Parathyroid adenoma (tissue), 2 donors: ENCODE measurements at regions not wholly inside any gene's neighbourhood (a gene's known extent, or its start where the extent isn't known, plus 50 kb on each side); places are given as distances from the start of the nearest gene placed in this dataset.
"Not testable (repeated sequence)": the region's sequence is repeated elsewhere in the genome, so short reads cannot be mapped to it uniquely, and the experiment has no call there.

Experiments used
- H2AFZ ChIP-seq: fragments of 300-600 bp; sonication (generic); one replicate; pipeline ENCODE4 v1.7.0; 2017; ENCODE audit warnings: antibody characterized with exemption, mild to moderate bottlenecking
- H3K27ac ChIP-seq: fragments of 300-600 bp; sonication (generic); one replicate; pipeline ENCODE4 v1.7.0; 2017
- H3K27me3 ChIP-seq: fragments of 300-600 bp; sonication (generic); one replicate; pipeline ENCODE4 v1.7.0; 2017; ENCODE audit warnings: low read length; ENCODE audit not compliant: control insufficient read depth, insufficient read depth
- H3K36me3 ChIP-seq: fragments of 300-600 bp; sonication (generic); one replicate; pipeline ENCODE4 v1.7.0; 2017; ENCODE audit warnings: low read length; ENCODE audit not compliant: control insufficient read depth, insufficient read depth
- H3K4me1 ChIP-seq: fragments of 300-600 bp; sonication (generic); one replicate; pipeline ENCODE4 v1.7.0; 2017; ENCODE audit warnings: control low read depth
- H3K4me2 ChIP-seq: fragments of 300-600 bp; sonication (generic); one replicate; pipeline ENCODE4 v1.7.0; 2017; ENCODE audit warnings: low read length
- H3K4me3 ChIP-seq: fragments of 300-600 bp; sonication (generic); one replicate; pipeline ENCODE4 v1.7.0; 2017; ENCODE audit warnings: low read depth, low read length
- H3K79me2 ChIP-seq: fragments of 300-600 bp; sonication (generic); one replicate; pipeline ENCODE4 v1.7.0; 2017; ENCODE audit warnings: control low read depth
- H3K9ac ChIP-seq: fragments of 300-600 bp; sonication (generic); one replicate; pipeline ENCODE4 v1.7.0; 2017; ENCODE audit warnings: mild to moderate bottlenecking
- H3K9me3 ChIP-seq: fragments of 300-600 bp; sonication (generic); one replicate; pipeline ENCODE4 v1.7.0; 2017; ENCODE audit warnings: low read length; ENCODE audit not compliant: control insufficient read depth
- TF ChIP-seq, protein P1 (sequence below): fragments of 300-600 bp; sonication (generic); IDR thresholded peaks from one replicate; pipeline ENCODE4 v1.7.0; 2017; ENCODE audit warnings: antibody characterized with exemption, mild to moderate bottlenecking
- donor health status: primary hyperparathyroidism.

GRCh38 chr6:76940191-76940590, 523.1 kb downstream of the HTR1B start:
- Histone ChIP-seq H3K27ac (no peak overlapping the region), H3K9ac (no peak overlapping the region), H3K4me1 (no peaks in the 10 kb centered on the region), H3K4me2 (no peak overlapping the region), H3K79me2 (no peaks in the 10 kb centered on the region), H3K36me3 (no peaks in the 10 kb centered on the region), H2AFZ (no peak overlapping the region), H3K9me3 (no peaks in the 10 kb centered on the region), H3K27me3 (no peaks in the 10 kb centered on the region), H3K4me3 (no peak overlapping the region)
- TF ChIP-seq, protein P1, sequence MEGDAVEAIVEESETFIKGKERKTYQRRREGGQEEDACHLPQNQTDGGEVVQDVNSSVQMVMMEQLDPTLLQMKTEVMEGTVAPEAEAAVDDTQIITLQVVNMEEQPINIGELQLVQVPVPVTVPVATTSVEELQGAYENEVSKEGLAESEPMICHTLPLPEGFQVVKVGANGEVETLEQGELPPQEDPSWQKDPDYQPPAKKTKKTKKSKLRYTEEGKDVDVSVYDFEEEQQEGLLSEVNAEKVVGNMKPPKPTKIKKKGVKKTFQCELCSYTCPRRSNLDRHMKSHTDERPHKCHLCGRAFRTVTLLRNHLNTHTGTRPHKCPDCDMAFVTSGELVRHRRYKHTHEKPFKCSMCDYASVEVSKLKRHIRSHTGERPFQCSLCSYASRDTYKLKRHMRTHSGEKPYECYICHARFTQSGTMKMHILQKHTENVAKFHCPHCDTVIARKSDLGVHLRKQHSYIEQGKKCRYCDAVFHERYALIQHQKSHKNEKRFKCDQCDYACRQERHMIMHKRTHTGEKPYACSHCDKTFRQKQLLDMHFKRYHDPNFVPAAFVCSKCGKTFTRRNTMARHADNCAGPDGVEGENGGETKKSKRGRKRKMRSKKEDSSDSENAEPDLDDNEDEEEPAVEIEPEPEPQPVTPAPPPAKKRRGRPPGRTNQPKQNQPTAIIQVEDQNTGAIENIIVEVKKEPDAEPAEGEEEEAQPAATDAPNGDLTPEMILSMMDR: no peak

DNA sequence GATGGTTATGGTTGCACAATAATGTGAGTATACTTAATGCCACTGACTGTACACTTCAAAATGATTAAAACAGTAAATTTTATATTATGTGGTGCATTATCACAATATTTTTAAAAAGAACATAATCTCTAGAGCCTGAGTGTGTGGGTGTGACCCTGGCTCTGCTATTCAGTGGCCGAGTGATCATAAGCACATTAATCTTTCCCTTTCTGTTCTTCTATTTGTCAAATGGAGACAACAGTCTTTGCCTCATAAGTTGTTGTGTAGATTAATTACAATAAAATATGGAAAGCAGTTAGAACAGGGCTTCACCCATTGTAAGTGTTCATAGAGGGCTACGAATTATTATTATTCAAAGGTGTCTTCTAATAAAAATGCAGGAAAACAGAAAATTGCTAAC, 548.6 kb downstream of the HTR1B start:
- Histone ChIP-seq H3K4me2 (no peak overlapping the region), H3K4me1 (no peaks in the 10 kb centered on the region), H3K27ac (no peak overlapping the region), H2AFZ (no peak overlapping the region), H3K9ac (no peak overlapping the region), H3K27me3 (no peaks in the 10 kb centered on the region), H3K4me3 (no peak overlapping the region), H3K79me2 (no peaks in the 10 kb centered on the region), H3K9me3 (no peaks in the 10 kb centered on the region), H3K36me3 (no peaks in the 10 kb centered on the region)
- TF ChIP-seq, protein P1: no peak

- not testable (repeated sequence) for H3K36me3 ChIP-seq, H3K4me3 ChIP-seq, H3K9ac ChIP-seq
These were observed 557.8 kb downstream of the HTR1B start for GRCh38 chr6:76905541-76905940.

DNA sequence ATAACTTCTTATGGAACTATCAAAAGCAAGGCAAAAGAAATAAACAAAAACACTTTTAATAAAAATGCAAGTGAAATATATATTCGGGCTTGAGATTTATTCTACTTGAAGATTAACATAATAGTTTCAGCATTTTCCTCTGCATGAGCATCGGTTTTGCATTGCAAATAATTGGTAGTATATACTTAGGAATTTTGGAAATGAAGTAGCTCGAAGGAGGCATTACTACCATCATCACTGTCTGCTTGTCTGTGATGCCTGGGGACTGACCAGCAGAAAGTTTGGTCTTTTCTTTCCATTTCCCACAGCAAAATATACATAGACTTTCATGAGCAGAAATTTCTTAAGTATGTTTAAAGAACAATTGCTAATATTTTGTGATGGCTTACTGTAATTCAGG, 570.7 kb downstream of the HTR1B start:
- Histone ChIP-seq H3K4me2 (no peak overlapping the region), H3K36me3 (no peaks in the 10 kb centered on the region), H2AFZ (no peak overlapping the region), H3K4me1 (no peaks in the 10 kb centered on the region), H3K79me2 (no peaks in the 10 kb centered on the region), H3K4me3 (no peak overlapping the region), H3K27me3 (no peaks in the 10 kb centered on the region), H3K27ac (no peak overlapping the region), H3K9me3 (no peaks in the 10 kb centered on the region), H3K9ac (no peak overlapping the region)
- TF ChIP-seq, protein P1: no peak

More at GRCh38 chr6:76905541-76905940, 557.8 kb downstream of the HTR1B start:
- not testable (repeated sequence) for H3K79me2 ChIP-seq, H3K4me2 ChIP-seq, H3K27ac ChIP-seq, H3K9me3 ChIP-seq, H3K27me3 ChIP-seq, H2AFZ ChIP-seq, H3K4me1 ChIP-seq

DNA sequence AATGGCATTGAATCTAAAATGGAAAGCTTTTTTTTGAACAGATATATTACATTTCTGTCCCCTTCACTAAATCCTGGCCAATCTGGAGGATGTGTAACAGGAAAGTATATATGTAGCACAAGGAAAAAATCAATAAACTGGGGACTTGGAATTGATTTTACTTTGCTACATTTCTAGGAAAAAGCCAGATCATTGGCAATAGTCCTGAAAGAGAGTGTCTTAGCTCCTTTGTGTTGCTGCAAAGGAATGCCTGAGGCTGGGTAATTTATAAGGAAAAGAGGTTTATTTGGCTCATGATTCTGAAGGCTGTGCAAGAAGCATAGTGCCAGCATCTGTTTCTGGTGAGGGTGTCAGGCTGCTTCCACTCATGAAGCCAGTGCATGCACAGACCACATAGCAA, 574.9 kb downstream of the HTR1B start:
- H3K9me3 ChIP-seq: no peaks in the 10 kb centered on the region
- H3K9ac ChIP-seq: no peak overlapping the region
- H3K36me3 ChIP-seq: no peaks in the 10 kb centered on the region
- no peaks in the 10 kb centered on the region for H3K4me1 ChIP-seq
- TF ChIP-seq, protein P1: no peak
- no peaks in the 10 kb centered on the region for H3K79me2 ChIP-seq
- no peak overlapping the region for H2AFZ ChIP-seq
- no peak overlapping the region for H3K27ac ChIP-seq
- H3K4me2 ChIP-seq: no peak overlapping the region
- no peak overlapping the region for H3K4me3 ChIP-seq
- H3K27me3 ChIP-seq: no peaks in the 10 kb centered on the region
